Esophagus mucosa (tissue), 1 donor: ENCODE measurements at regions not wholly inside any gene's neighbourhood (a gene's known extent, or its start where the extent isn't known, plus 50 kb on each side); places are given as distances from the start of the nearest gene placed in this dataset.
"Not testable (repeated sequence)": the region's sequence is repeated elsewhere in the genome, so short reads cannot be mapped to it uniquely, and the experiment has no call there.

Experiments used
- ATAC-seq: fragments of 200-7000 bp; cut with Tn5 transposase; one replicate; pipeline ENCODE4 v1.9.1; 2020
- donor health status: DM: yes; HTN: yes; CAD: no.

DNA sequence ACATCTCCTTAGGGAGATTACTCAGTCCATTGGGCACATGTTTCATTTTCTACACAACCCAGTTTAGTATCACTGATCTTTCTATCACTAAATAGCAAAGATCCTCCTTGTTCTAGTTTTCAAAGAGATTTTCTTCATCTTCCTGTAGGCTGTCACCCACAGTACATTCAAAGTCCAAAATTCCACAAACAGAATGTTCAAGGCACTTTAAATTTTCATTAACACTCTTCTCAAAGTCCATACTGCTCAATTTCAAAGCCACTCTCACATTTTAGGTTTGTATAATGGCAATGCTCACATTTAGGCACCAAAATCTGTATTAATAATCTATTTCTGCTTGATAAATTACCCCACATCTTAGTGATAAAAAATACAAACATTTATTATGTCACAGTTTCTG lies 152.8 kb downstream of the FSIP2 start:
- ATAC-seq, result no peak

DNA sequence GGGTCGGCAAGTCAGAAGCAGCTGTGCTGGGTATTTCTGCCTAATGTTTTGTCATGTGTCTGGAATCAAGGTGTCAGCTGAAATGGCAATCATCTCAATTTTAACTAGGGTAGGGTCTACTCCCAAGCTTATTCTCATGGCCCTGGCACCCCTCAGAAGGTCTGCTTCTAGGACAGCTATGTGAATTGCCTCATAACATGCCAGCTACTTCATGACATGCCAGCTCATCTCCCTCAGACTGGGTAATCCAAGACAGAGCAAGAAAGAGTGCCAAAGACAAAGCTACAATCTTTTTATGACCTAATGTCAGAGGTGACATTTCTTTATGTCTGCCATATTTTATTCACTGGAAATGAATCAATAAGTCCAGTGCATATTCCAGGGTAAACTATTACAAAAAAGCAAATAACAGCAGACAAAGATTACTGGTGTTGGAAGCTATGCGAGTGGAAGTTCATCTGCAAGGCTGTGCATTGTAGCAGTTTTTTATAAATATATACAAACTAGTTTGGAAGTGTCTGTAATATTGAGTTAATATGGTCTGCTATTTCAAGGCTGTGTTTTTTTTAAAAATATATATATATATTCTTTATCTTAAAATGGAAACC lies 153.3 kb downstream of the FSIP2 start:
- no peak for ATAC-seq

DNA sequence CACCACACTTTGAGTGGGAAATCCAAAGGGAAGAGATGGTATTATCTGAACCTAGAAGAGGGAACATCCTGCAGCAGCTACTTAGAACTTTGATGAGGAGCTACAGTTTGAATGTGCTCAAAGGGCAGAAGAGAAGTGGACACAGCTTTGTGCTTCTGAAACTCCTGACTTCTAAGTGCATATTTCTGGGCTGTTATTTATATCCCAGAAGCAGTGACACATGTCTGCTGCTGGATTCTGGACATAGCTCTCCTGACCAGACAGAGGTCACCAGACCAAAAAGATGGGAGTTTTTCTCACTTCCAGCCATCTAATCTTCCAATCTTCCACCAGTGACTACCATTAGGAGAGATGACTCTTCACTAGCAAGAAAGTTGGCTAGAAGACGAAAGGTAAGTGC lies 153.9 kb downstream of the FSIP2 start:
- no peak for ATAC-seq

DNA sequence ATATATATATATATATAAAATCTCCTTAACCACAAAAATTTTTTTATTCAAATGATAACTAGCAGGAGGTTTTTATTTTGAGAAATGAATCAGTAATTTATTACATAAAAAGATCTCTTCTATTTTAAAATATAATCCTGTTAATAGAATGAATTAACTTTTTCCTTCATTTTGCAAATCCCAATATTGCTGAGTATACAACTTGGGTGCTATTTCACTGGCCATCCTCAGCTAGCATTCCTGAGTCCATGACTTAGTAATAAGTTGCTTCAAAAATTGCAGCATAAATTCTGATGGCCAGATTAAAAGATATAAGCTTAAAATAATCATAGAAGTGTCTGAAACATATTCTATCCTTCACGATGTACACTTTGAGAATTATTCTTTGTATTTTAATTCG lies 155.6 kb downstream of the FSIP2 start:
- ATAC-seq, result no peak

DNA sequence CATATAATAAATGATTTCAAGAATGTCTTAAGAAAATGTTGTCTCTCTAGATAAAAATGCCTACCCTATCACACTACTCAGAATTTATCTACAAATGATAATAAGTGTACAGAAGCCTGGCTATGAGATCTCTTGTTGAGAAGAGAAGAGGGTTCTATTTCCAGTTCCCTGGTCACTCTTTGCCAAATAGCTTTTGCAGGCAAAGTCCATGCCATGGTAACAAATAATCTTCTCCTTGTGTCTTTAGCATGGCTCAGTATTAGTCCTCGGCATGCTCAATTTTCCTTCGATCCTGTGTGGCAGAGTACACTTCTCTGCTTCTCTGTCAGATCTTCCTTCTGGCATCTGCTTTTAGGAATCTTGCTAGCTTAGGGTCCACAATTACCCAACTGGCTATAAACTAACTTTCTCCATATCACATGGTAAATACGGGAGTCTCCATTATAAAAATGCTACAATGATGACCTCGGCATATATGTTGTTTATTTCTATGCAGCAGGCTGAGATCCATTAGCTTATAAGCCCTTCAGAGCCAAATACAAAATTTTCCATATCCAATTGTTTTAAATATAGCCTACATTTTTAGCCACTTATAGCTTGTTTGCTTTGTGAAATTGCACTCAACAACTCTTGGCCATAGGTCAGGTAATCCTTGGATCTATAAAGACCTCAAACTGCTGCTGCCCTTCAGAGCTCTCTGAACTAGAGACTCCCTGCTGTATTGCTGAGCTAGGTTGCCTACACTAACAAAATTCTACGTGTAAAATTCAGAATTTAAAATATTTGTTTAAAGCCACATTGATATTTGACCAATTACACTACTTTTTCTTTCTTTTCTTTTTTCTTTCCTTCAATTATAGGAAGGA lies 157.5 kb downstream of the FSIP2 start:
- ATAC-seq, result no peak

DNA sequence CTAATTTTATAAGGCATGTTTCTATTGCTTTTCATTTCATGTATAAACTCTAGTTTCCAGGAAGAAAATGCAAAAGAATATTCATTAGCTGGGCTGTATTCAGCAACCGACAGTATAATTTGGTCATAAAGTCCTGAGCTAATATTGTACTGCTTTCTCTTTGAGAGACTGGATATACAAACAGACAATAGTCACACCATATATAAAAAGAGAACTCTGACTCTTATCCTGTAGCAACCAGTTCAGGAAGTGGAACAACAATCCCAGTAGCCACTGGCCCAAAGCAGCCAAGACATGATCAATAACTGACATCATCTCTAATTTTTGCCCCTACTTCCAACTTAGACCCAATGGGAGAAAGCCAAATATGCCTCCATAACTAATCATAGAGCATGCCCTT lies 160.8 kb downstream of the FSIP2 start:
- no peak for ATAC-seq

DNA sequence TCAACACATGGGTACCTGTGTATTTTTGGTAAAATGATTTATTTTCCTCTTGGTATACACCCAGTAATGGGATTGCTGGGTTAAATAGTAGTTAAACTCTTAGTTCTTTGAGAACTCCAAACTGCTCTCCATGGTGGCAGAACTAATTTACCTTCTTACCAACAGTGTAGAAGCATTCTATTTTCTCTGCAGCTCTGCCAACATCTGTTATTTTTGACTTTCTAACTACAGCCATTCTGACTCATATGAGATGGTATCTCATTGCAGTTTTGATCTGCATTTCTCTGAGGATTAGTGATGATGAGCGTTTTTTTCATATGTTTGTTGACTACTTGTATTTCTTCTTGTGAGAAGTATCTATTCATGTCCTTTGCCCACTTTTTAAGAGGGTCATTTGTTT lies 180.6 kb downstream of the FSIP2 start:
- ATAC-seq, result no peak

DNA sequence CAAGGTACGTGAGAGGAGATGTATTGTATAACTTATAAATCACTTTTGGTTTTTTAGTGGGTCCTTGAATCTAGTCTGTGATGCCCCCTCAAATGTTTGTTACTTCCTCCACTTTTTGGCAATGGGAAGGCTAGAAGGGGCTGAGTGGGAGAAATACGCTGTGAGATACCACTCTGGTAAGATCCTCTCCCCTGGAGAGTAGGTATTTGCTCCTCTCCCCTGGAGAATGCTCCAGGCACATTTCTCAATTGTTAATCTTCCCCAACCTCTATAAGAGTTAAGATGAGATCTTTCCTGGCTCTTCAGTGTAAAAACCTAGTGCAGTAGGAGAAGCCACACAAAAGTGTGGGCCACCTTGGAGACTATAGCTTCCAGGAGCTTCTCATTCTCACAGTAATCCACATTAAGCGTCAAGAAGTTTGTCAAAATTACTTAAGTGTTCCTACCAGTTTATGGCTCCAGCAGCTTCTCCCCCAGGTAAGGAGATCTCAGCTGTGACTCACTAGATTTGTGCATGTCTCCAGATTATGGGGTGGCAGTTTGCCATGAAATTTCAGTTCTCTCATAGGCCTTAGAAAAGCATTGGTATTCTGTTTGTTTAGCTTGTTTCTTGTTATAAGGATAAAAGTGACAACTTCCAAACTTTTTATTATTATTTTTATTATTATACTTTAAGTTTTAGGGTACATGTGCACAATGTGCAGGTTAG lies 182.6 kb downstream of the FSIP2 start:
- ATAC-seq, result no peak

DNA sequence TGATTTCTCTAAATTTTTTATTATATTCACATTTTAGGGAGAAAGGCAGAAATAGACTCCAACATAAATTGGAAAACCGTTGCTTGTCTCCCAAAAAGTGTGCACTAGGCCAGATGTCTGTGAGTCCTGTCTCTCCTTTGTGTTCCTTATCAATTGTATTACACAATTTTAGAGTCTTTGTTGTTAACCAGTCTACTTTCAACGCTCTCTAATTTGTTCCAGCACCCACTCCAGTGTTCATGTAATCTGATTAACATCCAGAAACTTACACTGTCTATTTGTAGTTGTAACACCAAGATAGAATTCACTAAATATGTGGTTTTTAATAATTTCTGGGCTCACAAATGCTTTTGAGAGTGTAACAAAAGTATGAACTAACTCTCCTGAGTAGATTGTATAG lies 195.6 kb downstream of the FSIP2 start:
- ATAC-seq, result no peak

DNA sequence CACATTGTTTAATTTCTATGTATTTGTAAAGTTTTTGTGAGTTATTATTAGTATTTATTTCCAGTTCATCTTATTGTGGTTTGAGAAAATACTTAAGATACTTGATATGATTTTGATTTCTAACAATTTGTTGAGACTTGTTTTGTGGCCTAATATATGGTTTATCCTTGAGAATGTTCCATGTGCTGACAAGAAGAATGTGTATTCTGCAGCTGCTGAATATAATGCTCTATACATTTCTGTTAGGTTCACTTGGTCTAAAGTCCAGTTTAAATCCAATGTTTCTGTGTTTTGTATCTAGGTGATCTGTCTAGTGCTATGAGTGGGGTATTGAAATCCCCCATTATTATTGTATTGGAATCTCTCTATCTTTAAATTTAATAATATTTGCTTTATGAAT lies 201.3 kb downstream of the FSIP2 start:
- no peak for ATAC-seq

DNA sequence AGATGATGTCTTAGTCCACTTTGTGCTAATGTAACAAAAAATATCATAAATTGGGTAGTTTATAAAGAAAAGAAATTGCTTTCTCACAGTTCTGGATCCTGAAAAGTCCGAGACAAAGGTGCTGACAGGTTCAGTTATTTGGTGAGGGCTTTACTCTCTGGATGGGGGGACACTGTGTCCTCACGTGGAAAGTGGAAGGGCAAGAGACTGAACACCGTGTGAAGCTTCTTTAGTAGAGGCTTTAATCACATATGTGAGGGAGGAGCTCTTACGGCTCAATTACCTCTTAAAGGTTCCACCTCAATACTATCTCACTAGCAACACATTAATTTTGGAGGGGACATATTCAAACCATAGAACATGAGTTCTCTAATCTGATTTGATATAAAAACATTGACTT lies 204.3 kb downstream of the FSIP2 start:
- no peak for ATAC-seq

DNA sequence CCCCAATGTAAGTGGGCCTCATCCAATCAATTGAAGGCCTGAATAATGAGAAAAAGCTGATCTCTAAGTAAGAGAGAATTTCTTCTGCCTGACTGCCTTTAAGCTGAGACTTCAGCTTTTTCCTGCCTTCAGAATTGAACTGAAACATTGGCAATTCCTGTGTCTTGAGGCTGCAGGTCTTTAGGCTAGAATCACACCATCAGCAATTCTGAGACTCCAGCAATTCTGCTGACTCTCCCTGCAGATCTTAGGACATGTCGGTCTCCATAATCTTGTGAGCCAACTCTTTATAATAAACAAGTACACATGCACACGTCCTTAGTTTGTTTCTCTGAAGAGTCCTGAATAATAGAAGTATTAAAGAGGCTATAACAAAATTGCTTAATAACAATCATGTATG lies 209.1 kb downstream of the FSIP2 start:
- no peak for ATAC-seq

DNA sequence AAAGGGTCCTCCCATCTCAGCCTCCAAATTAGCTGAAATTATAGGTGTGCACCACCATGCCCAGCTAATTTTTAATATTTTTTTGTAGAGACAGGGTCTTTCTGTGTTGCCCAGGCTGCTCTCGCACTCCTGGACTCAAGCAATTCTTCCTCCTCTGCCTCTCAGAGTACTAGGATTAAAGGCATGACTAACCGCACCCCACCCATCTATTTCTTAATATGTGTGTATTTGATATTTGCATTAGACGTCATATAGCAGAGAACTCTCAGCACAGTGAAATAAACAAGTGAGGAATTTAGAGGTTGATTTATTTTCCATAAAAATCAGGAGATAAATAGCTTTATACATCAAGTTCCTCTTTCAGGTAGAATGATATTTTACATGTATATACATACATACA lies 213.5 kb downstream of the FSIP2 start:
- peak; percentile 93 for ATAC-seq

DNA sequence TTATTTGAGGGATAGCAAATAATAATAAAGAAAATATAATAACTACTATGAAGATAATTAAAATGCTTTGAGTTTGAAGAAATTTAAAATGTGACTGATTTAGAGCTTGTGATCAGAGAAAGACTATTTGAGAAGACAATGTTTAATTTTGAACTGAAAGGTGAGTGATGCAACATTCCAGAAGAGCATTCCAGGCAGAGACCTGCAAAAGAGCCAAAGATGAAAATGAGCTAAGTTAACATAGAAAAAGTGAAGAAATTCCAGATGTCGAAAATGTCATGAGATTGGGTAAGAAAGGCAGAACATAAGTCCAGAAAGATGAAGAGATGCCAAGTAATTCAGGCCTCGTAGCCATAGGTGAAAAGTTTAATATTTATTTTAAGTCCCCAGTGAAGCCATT lies 215.8 kb downstream of the FSIP2 start:
- ATAC-seq, result no peak

DNA sequence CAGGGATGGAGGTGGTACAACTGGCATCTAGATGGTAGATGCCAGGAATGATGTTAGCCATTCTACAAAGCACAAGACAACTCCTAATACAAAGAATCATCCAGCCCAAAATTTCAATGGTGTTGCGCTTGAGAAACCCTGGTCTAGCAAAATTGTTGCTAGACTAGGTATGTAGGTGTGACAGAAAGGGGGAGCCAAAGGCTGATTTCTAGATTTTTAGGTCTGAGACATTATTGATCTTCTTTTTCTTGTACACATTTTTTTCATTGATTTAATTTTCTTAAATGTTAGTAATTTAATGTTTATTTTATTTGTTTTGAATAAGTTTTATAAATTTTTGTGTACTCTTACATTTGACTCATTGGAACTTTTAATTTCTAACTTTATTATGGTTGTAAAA lies 216.4 kb downstream of the FSIP2 start:
- no peak for ATAC-seq

DNA sequence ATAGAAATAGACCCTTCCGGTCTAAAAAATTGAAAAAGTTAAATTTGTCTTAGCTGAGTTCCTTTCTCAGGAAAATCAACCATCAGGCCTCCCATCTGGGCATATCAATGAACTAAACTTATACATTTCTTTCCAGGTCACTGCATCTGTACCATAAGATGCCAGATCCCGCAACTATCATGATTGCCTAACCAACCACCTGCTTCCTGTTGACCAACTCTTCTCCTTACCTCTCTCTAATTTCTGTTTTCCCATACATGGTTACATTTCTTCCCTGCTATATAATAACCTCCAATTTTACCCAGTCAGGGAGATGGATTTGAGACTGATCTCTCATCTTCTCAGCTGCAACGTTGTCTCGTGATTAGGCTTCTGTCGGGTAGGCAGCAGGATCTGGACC lies 228.7 kb downstream of the FSIP2 start:
- no peak for ATAC-seq

DNA sequence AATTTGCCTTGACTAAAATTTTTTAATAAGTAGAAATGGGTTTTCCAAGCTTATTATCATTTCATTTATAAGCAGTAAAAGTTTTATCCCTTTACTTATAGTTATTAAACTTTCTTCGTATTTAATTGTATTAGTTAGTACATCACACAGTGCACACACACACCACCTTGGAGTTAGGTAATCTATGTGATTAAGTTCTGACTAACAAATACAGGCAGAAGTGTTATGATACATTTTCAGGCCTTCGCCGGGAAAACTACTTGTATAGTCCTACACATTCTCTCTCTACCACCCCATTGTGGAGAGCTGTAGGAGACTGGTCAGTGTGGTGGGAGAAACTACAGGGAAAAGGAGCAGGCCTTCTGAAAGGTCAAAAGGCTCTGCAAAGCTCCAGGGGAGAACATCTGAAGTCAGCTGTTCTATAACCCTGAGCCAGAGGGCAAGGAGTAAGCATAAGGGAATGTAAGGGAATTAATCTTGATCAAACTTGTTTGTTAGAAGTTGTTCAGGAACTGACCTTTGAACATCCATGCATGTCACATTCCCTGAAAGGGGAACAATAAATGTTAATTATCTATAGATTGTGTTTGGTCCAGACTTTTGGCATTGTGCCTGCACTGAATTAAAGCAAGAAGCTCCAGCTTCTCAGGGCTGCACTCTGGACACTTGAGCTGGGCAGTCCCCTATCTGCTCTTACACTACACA lies 231.7 kb downstream of the FSIP2 start:
- peak; percentile 56 for ATAC-seq

DNA sequence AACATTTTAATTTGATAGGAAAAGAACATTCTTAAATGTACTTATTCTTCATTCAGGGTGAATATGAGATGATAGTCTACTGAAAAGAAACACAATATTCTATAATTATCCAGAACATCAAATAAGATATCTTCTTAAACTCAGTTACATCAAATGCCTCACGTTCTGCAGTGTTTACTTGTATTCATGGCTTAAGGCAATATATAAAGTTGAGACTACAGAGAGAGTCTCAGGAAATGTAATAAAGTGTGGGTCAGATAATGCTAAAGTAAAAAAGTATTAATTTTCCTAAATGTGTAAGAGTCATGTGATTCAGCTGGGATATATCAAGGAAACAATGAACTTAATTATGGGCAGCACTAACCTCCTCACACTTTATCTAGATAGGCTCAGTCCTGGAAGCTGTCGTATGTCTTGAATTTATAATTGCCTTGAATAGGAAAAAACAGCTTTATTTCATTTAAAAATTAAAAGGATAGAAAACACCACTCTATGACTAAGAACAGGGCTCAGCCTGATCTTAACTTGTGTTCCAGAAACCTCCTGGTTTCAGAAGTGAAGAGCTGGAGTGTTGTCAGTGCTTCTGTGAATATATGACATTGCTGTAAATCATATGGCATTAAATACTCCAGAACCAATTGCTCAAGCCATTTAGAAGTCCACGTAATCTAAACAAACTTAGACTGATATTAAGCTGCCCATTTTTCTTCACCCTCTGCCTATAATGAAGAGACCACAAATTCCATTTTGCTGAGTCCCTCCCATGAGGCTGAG lies 240.2 kb downstream of the FSIP2 start:
- no peak for ATAC-seq

DNA sequence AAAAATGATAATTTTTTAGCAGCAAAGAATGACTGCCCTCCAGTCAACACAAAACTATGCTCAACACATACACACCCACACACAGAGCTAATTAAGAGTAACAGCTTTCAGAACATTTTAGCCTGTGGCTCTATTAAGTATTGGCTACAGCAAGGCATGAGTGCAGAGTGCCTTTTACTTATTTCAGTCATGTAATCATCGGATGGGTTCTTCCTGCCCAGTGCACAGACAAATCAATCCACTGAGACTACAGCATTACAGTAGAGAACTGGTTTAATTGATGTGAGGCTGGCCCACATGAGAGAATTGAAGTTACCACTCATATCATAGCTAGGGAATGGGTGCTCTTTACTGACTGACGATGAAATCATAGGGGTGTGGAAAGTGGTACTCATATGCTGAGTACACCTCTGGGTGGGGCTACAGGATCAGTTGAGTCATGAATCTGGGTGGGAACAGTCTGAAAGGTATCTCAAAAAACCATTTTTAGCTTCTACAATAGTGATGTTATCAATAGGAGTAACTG lies 241.0 kb downstream of the FSIP2 start:
- peak; percentile 99 for ATAC-seq

DNA sequence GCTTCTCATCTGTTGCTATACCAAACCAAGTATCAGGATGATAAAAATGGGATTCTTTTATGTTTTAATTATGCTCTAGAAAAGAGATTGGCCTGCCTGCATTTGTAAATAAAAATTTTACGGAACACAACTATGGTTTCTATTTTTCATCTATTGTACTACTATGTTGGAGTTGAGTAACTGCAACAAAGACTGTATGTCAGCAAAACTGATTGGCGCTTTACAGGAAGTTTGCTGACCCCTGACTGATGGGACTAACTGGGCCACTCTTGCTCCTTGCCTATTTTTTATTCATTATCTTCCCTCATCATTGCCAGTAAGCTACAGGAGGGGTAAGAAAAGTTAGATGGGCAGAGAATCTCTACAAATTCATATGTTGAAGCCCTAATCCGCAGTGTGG lies 242.3 kb downstream of the FSIP2 start:
- no peak for ATAC-seq

DNA sequence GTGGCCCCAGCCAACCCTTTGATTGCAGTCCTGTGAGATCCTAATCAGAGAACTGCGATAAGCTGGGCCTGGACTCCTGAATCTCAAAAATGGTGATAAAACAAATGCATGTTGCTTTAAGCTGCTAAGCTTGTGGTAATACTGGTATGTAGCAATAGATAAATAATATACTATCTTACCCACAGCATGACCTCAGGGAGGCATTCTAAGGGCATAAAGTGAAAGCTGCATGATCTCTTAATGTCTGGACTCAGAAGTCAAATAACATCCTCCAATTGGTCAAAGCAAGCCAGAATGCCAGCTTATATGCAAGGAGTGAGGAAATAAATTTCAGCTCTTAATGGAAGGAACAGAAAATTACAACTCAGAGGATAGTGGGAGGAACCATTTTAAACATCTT lies 246.1 kb downstream of the FSIP2 start:
- no peak for ATAC-seq

DNA sequence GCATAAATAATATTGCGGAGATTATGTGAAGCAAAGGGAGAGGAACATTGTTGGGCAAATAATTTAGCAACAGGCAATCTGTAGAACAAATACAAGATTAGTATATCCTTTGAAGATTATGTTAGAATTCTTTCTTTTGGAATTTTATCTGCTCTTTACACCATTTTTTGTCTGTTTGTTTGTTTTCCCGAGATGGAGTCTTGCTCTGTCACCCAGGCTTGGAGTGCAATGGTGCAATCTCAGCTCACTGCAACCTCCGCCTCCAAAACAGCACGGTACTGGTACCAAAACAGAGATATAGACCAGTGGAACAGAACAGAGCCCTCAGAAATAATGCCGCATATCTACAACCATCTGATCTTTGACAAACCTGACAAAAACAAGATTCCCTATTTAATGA lies 250.3 kb downstream of the FSIP2 start:
- ATAC-seq, result not testable (repeated sequence)
